ENCODE measurements at regions not wholly inside any gene's neighbourhood (a gene's known extent, or its start where the extent isn't known, plus 50 kb on each side); places are given as distances from the start of the nearest gene placed in this dataset.

GRCh38 chr3:106380232-106380631 is 511.4 kb upstream of the CBLB start:
- no peak for ATAC-seq
- no peak for DNase-seq
- H3K9me3 Mint-ChIP-seq: no peaks in the 10 kb centered on the region
- no peak overlapping the region for H3K4me3 Mint-ChIP-seq
- no peak overlapping the region for H3K27ac Mint-ChIP-seq
- no peaks in the 10 kb centered on the region for H3K27me3 Mint-ChIP-seq
- peaks cover 6% of the 10 kb centered on the region for H3K4me1 Mint-ChIP-seq

- Mint-ChIP-seq H3K4me1 (peaks cover 6% of the 10 kb centered on the region), H3K4me3 (no peak overlapping the region), H3K9me3 (no peaks in the 10 kb centered on the region), H3K27ac (no peak overlapping the region), H3K27me3 (no peaks in the 10 kb centered on the region)
- no peak for ATAC-seq
- no peak for DNase-seq
These were observed 512.6 kb upstream of the CBLB start for GRCh38 chr3:106381286-106381938.

GRCh38 chr3:106381939-106382335 is 513.1 kb upstream of the CBLB start:
- Mint-ChIP-seq H3K27ac (no peak overlapping the region), H3K27me3 (no peaks in the 10 kb centered on the region), H3K4me3 (no peak overlapping the region), H3K4me1 (peaks cover 6% of the 10 kb centered on the region), H3K9me3 (no peaks in the 10 kb centered on the region)
- DNase-seq (no peak), ATAC-seq (no peak)

- Mint-ChIP-seq H3K27ac (no peak overlapping the region), H3K27me3 (no peaks in the 10 kb centered on the region), H3K4me3 (no peak overlapping the region), H3K4me1 (no peaks in the 10 kb centered on the region), H3K9me3 (no peaks in the 10 kb centered on the region)
- ATAC-seq (no peak), DNase-seq (no peak)
These were observed 517.2 kb upstream of the CBLB start for GRCh38 chr3:106386050-106386449.

GRCh38 chr3:106392915-106393314 is 524.1 kb upstream of the CBLB start:
- Mint-ChIP-seq H3K4me3 (no peak overlapping the region), H3K27me3 (no peaks in the 10 kb centered on the region), H3K9me3 (peaks cover 4 to 8% of the 10 kb centered on the region in 2 donors), H3K27ac (no peak overlapping the region), H3K4me1 (no peaks in the 10 kb centered on the region)
- DNase-seq: no peak
- no peak for ATAC-seq

GRCh38 chr3:106397006-106397405 is 528.2 kb upstream of the CBLB start:
- H3K4me1 Mint-ChIP-seq: no peaks in the 10 kb centered on the region
- H3K27me3 Mint-ChIP-seq: no peaks in the 10 kb centered on the region
- peaks cover 4 to 8% of the 10 kb centered on the region in 2 donors for H3K9me3 Mint-ChIP-seq
- H3K27ac Mint-ChIP-seq: no peak overlapping the region
- ATAC-seq (no peak), DNase-seq (no peak)
- no peak overlapping the region for H3K4me3 Mint-ChIP-seq

GRCh38 chr3:106398891-106399600 is 530.2 kb upstream of the CBLB start:
- no peak overlapping the region for H3K4me3 Mint-ChIP-seq
- ATAC-seq: no peak
- no peaks in the 10 kb centered on the region for H3K4me1 Mint-ChIP-seq
- no peaks in the 10 kb centered on the region for H3K27me3 Mint-ChIP-seq
- peaks cover 4 to 8% of the 10 kb centered on the region in 2 donors for H3K9me3 Mint-ChIP-seq
- no peak for DNase-seq
- no peak overlapping the region for H3K27ac Mint-ChIP-seq

GRCh38 chr3:106399761-106400160 is 530.9 kb upstream of the CBLB start:
- Mint-ChIP-seq H3K9me3 (peaks cover 6 to 15% of the 10 kb centered on the region in 2 donors), H3K27ac (peak overlapping the region in 1 of 2 donors; percentile 34), H3K27me3 (no peaks in the 10 kb centered on the region), H3K4me1 (no peaks in the 10 kb centered on the region), H3K4me3 (no peak overlapping the region)
- DNase-seq (no peak), ATAC-seq (no peak)

GRCh38 chr3:106401666-106402490 is 533.1 kb upstream of the CBLB start:
- Mint-ChIP-seq H3K27ac (no peak overlapping the region), H3K4me1 (no peaks in the 10 kb centered on the region), H3K4me3 (no peak overlapping the region), H3K9me3 (peaks cover 12 to 15% of the 10 kb centered on the region in 2 donors), H3K27me3 (no peaks in the 10 kb centered on the region)
- DNase-seq (no peak), ATAC-seq (no peak)

- peaks cover 4% of the 10 kb centered on the region for H3K4me1 Mint-ChIP-seq
These were observed 534.7 kb upstream of the CBLB start for GRCh38 chr3:106403371-106404145.

GRCh38 chr3:106413683-106414082 is 544.9 kb upstream of the CBLB start:
- Mint-ChIP-seq H3K27ac (no peak overlapping the region), H3K4me1 (no peaks in the 10 kb centered on the region), H3K27me3 (no peaks in the 10 kb centered on the region), H3K9me3 (peaks cover 6 to 11% of the 10 kb centered on the region in 2 donors), H3K4me3 (no peak overlapping the region)
- DNase-seq (no peak), ATAC-seq (no peak)

More at GRCh38 chr3:106403371-106404145, 534.7 kb upstream of the CBLB start:
- ATAC-seq (no peak), DNase-seq (no peak)
- no peak overlapping the region for H3K27ac Mint-ChIP-seq
- H3K27me3 Mint-ChIP-seq: no peaks in the 10 kb centered on the region
- H3K9me3 Mint-ChIP-seq: peaks cover 12 to 13% of the 10 kb centered on the region in 2 donors
- H3K4me3 Mint-ChIP-seq: no peak overlapping the region

GRCh38 chr3:106420628-106421027 is 551.8 kb upstream of the CBLB start:
- H3K27ac Mint-ChIP-seq: no peak overlapping the region
- ATAC-seq (no peak), DNase-seq (no peak)
- peaks cover 8 to 16% of the 10 kb centered on the region in 2 donors for H3K9me3 Mint-ChIP-seq
- no peak overlapping the region for H3K4me3 Mint-ChIP-seq
- no peaks in the 10 kb centered on the region for H3K27me3 Mint-ChIP-seq
- peaks cover 24% of the 10 kb centered on the region for H3K4me1 Mint-ChIP-seq

GRCh38 chr3:106421426-106421825 is 552.6 kb upstream of the CBLB start:
- Mint-ChIP-seq H3K9me3 (peaks cover 8 to 16% of the 10 kb centered on the region in 2 donors), H3K4me3 (no peak overlapping the region), H3K27me3 (no peaks in the 10 kb centered on the region), H3K27ac (no peak overlapping the region), H3K4me1 (peaks cover 30% of the 10 kb centered on the region)
- DNase-seq (no peak), ATAC-seq (no peak)

GRCh38 chr3:106421909-106422308 is 553.1 kb upstream of the CBLB start:
- DNase-seq: no peak
- H3K4me3 Mint-ChIP-seq: no peak overlapping the region
- H3K9me3 Mint-ChIP-seq: peaks cover 8 to 16% of the 10 kb centered on the region in 2 donors
- ATAC-seq: no peak
- H3K27ac Mint-ChIP-seq: no peak overlapping the region
- H3K27me3 Mint-ChIP-seq: no peaks in the 10 kb centered on the region
- H3K4me1 Mint-ChIP-seq: peaks cover 30% of the 10 kb centered on the region
